T-cell (primary cell): ENCODE measurements at regions not wholly inside any gene's neighbourhood (a gene's known extent, or its start where the extent isn't known, plus 50 kb on each side); places are given as distances from the start of the nearest gene placed in this dataset.
"Not testable (repeated sequence)": the region's sequence is repeated elsewhere in the genome, so short reads cannot be mapped to it uniquely, and the experiment has no call there.

ENCODE experiments used
- ATAC-seq, 4 experiments: fragments of 200-7000 bp in 3 of 4; fragments of 150-1000 bp in 1 of 4; cut with Tn5 transposase; replicated peaks in 1 of 4; 1 replicate in 3 of 4; 2 replicates in 1 of 4; pipeline ENCODE4 v1.10.0; 2021; ENCODE audit warnings: moderate library complexity in 3 of 4, mild to moderate bottlenecking in 2 of 4, moderate number of reproducible peaks in 1 of 4
- CTCF ChIA-PET, 2 donors: fragments of 300-600 bp; sonication (Branson Sonifier 250); formaldehyde crosslinking; loops; one replicate each; lab custom pipeline; 2022; ENCODE audit warnings: antibody characterized with exemption in 2 of 2; lab: Charles Lee
- POLR2A ChIA-PET, 2 donors: fragments of 300-600 bp; sonication (Branson Sonifier 250); formaldehyde crosslinking; loops; one replicate each; lab custom pipeline; 2022; ENCODE audit warnings: antibody characterized with exemption in 2 of 2; lab: Charles Lee
- DNase-seq, 35 experiments: peaks; one replicate each; pipeline versions ENCODE4 v3.0.0 to v3.0.0-alpha.2; 2013 to 2023
- H3K27ac ChIP-seq: one replicate; pipeline ENCODE4 v1.5.1; 2013; ENCODE audit warnings: low read length
- H3K27me3 ChIP-seq, 2 experiments: replicated peaks in 1 of 2; 1 replicate in 1 of 2; 2 replicates in 1 of 2; pipeline versions ENCODE4 v1.6.1 to v1.7.0; 2013; ENCODE audit warnings: low read length in 1 of 2, mixed read lengths in 1 of 2; ENCODE audit not compliant: control insufficient read depth in 2 of 2, insufficient read depth in 2 of 2; ENCODE audit errors: extremely low read depth in 1 of 2
- H3K36me3 ChIP-seq, 2 donors: 1 replicate in 1 of 2; 2 replicates in 1 of 2; pipeline versions ENCODE4 v1.6.1 to v1.7.0; 2013; ENCODE audit warnings: low read length in 1 of 2; ENCODE audit not compliant: control insufficient read depth in 2 of 2, insufficient read depth in 1 of 2; ENCODE audit errors: extremely low read depth in 1 of 2
- H3K4me1 ChIP-seq, 2 experiments: 1 replicate in 1 of 2; 2 replicates in 1 of 2; pipeline versions ENCODE4 v1.6.1 to v1.7.0; 2013; ENCODE audit warnings: low read length in 2 of 2, mixed read lengths in 1 of 2; ENCODE audit not compliant: insufficient read depth in 2 of 2, control insufficient read depth in 1 of 2; ENCODE audit errors: extremely low read depth in 1 of 2
- H3K4me3 ChIP-seq, 2 donors: 1 replicate in 1 of 2; 2 replicates in 1 of 2; pipeline versions ENCODE4 v1.5.1 to v1.7.0; 2013; ENCODE audit warnings: mild to moderate bottlenecking in 2 of 2, low read length in 1 of 2, moderate library complexity in 1 of 2; ENCODE audit not compliant: control insufficient read depth in 1 of 2; ENCODE audit errors: extremely low read depth in 1 of 2
- H3K9me3 ChIP-seq: 2 replicates; pipeline ENCODE4 v1.7.0; 2013
- H3K27ac Mint-ChIP-seq, 2 donors: one replicate each; pipeline ENCODE4 v1.8.0; 2020 to 2021; ENCODE audit warnings: mild to moderate bottlenecking in 2 of 2, mixed read lengths in 2 of 2
- H3K27me3 Mint-ChIP-seq, 2 donors: one replicate each; pipeline ENCODE4 v1.8.0; 2021 to 2022; ENCODE audit warnings: mixed read lengths in 2 of 2
- H3K36me3 Mint-ChIP-seq: one replicate; pipeline ENCODE4 v1.8.0; 2021; ENCODE audit warnings: mixed read lengths
- H3K4me1 Mint-ChIP-seq, 3 donors: one replicate each; pipeline ENCODE4 v1.8.0; 2020 to 2022; ENCODE audit warnings: mixed read lengths in 3 of 3, mild to moderate bottlenecking in 1 of 3
- H3K4me3 Mint-ChIP-seq, 3 donors: one replicate each; pipeline ENCODE4 v1.8.0; 2020 to 2022; ENCODE audit warnings: mild to moderate bottlenecking in 3 of 3, mixed read lengths in 3 of 3, moderate library complexity in 3 of 3
- H3K9me3 Mint-ChIP-seq, 3 donors: one replicate each; pipeline ENCODE4 v1.8.0; 2020 to 2022; ENCODE audit warnings: mixed read lengths in 3 of 3
- WGBS: methylation state at CpG from one replicate; pipeline ENCODE4 v1.1.5; 2013; ENCODE audit warnings: missing lambda C conversion rate; ENCODE audit not compliant: insufficient coverage; 5-methylcytosine and 5-hydroxymethylcytosine counted together

- no peaks in the 10 kb centered on the region for H3K27me3 Mint-ChIP-seq
- Histone ChIP-seq H3K27me3 (no peaks in the 10 kb centered on the region), H3K9me3 (no peaks in the 10 kb centered on the region), H3K27ac (peak overlapping the region; percentile 57), H3K4me1 (peaks cover 0 to 73% of the 10 kb centered on the region in 2 experiments), H3K4me3 (no peak overlapping the region), H3K36me3 (peaks cover 0 to 25% of the 10 kb centered on the region in 2 donors)
- H3K27ac Mint-ChIP-seq = peak overlapping the region in 1 of 2 donors; percentile 89
- ATAC-seq = peak in 2 of 4 experiments; percentile 27 to 32
- no peaks in the 10 kb centered on the region for H3K9me3 Mint-ChIP-seq
- ChIA-PET CTCF (interaction anchor here in 1 of 2 donors (0.9 to 2.4 kb wide), 3 partner anchors 10 to 183 kb away, joined by 3 to 17 read pairs (median 7); no protein-coding TSS in a partner anchor), POLR2A (interaction anchor here in 1 of 2 donors (0.6 to 1.1 kb wide), 2 partner anchors 10 to 184 kb away, joined by 3 to 5 read pairs; no protein-coding TSS in a partner anchor)
- no CpG with 5 or more reads among the region's 6 CpGs for WGBS
- peaks cover 0 to 78% (median 0%) of the 10 kb centered on the region in 3 donors for H3K4me1 Mint-ChIP-seq
- peaks cover 27% of the 10 kb centered on the region for H3K36me3 Mint-ChIP-seq
- DNase-seq = peak in 2 of 35 experiments; percentile 10 to 56
- H3K4me3 Mint-ChIP-seq = peak overlapping the region in 1 of 3 donors; percentile 67
Observed at GRCh38 chrY:7283001-7283400, 371.4 kb upstream of the AMELY start.

GRCh38 chrY:7280151-7280740 lies 368.7 kb upstream of the AMELY start:
- H3K9me3 Mint-ChIP-seq, H3K27me3 ChIP-seq, H3K4me3 ChIP-seq, H3K27me3 Mint-ChIP-seq, H3K9me3 ChIP-seq, CTCF ChIA-PET: not testable (repeated sequence)
- peak overlapping the region; percentile 77 for H3K27ac ChIP-seq
- H3K4me1 Mint-ChIP-seq = peaks cover 0 to 80% (median 0%) of the 10 kb centered on the region in 3 donors
- peak overlapping the region in 1 of 3 donors; percentile 74 for H3K4me3 Mint-ChIP-seq
- DNase-seq = peak in 6 of 35 experiments; percentile 12 to 60 (median 27)
- H3K36me3 Mint-ChIP-seq = peaks cover 21% of the 10 kb centered on the region
- peak overlapping the region in 1 of 2 donors; percentile 94 for H3K27ac Mint-ChIP-seq
- POLR2A ChIA-PET = interaction anchor here in 1 of 2 donors (0.6 kb wide), 1 partner anchor 9 kb away, joined by 3 read pairs; no protein-coding TSS in a partner anchor
- WGBS = no CpG with 5 or more reads among the region's 8 CpGs
- peak; percentile 40 to 63 (median 56) for ATAC-seq
- H3K36me3 ChIP-seq = peaks cover 0 to 15% of the 10 kb centered on the region in 2 donors
- peaks cover 0 to 72% of the 10 kb centered on the region in 2 experiments for H3K4me1 ChIP-seq

- Mint-ChIP-seq H3K9me3 (no peaks in the 10 kb centered on the region), H3K27me3 (no peaks in the 10 kb centered on the region), H3K27ac (peak overlapping the region in 1 of 2 donors; percentile 98), H3K4me3 (peak overlapping the region in 1 of 3 donors; percentile 100), H3K36me3 (peaks cover 10% of the 10 kb centered on the region), H3K4me1 (peaks cover 0 to 56% (median 0%) of the 10 kb centered on the region in 3 donors)
- Histone ChIP-seq H3K9me3 (no peaks in the 10 kb centered on the region), H3K27me3 (no peaks in the 10 kb centered on the region), H3K4me3 (peak overlapping the region in 1 of 2 donors; percentile 71), H3K4me1 (peaks cover 0 to 48% of the 10 kb centered on the region in 2 experiments), H3K27ac (peak overlapping the region; percentile 70), H3K36me3 (no peaks in the 10 kb centered on the region)
- POLR2A ChIA-PET = interaction anchor here in 1 of 2 donors (0.6 kb wide), 1 partner anchor 35 kb away, joined by 3 read pairs; no protein-coding TSS in a partner anchor
- WGBS = 0% methylated on average over 6 of the region's 11 CpGs
- ATAC-seq = no peak
- CTCF ChIA-PET = interaction anchor here in 1 of 2 donors (1.1 kb wide), 1 partner anchor 17 kb away, joined by 3 read pairs; no protein-coding TSS in a partner anchor
- peak in 1 of 35 experiments; percentile 16 for DNase-seq
Observed at GRCh38 chrY:7275751-7276150, 364.2 kb upstream of the AMELY start.

GRCh38 chrY:7275014-7275413 lies 363.5 kb upstream of the AMELY start:
- DNase-seq (peak in 2 of 35 experiments; percentile 14 to 18), ATAC-seq (no peak)
- H3K4me3 ChIP-seq = peak overlapping the region in 1 of 2 donors; percentile 71
- no peaks in the 10 kb centered on the region for H3K27me3 ChIP-seq
- Mint-ChIP-seq H3K9me3 (no peaks in the 10 kb centered on the region), H3K27ac (peak overlapping the region in 1 of 2 donors; percentile 98), H3K27me3 (no peaks in the 10 kb centered on the region), H3K36me3 (peaks cover 10% of the 10 kb centered on the region), H3K4me1 (peaks cover 0 to 50% (median 0%) of the 10 kb centered on the region in 3 donors), H3K4me3 (peak overlapping the region in 1 of 3 donors; percentile 100)
- H3K4me1 ChIP-seq = peaks cover 0 to 46% of the 10 kb centered on the region in 2 experiments
- WGBS = 0% methylated on average over 11 of the region's 18 CpGs
- CTCF ChIA-PET = no interaction called here
- H3K36me3 ChIP-seq = no peaks in the 10 kb centered on the region
- POLR2A ChIA-PET = no interaction called here
- peak overlapping the region; percentile 70 for H3K27ac ChIP-seq
- no peaks in the 10 kb centered on the region for H3K9me3 ChIP-seq

- Histone ChIP-seq H3K27ac (peak overlapping the region; percentile 70), H3K9me3 (no peaks in the 10 kb centered on the region), H3K4me1 (peaks cover 0 to 44% of the 10 kb centered on the region in 2 experiments), H3K36me3 (no peaks in the 10 kb centered on the region), H3K4me3 (peak overlapping the region in 1 of 2 donors; percentile 71), H3K27me3 (no peaks in the 10 kb centered on the region)
- H3K27me3 Mint-ChIP-seq = no peaks in the 10 kb centered on the region
- DNase-seq (peak in 2 of 35 experiments; percentile 21 to 26), ATAC-seq (peak in 2 of 4 experiments; percentile 0 to 10)
- POLR2A ChIA-PET = interaction anchor here in 1 of 2 donors (1.4 kb wide), 1 partner anchor 34 kb away, joined by 5 read pairs; no protein-coding TSS in a partner anchor
- no peaks in the 10 kb centered on the region for H3K9me3 Mint-ChIP-seq
- H3K36me3 Mint-ChIP-seq = peaks cover 10% of the 10 kb centered on the region
- peaks cover 0 to 45% (median 0%) of the 10 kb centered on the region in 3 donors for H3K4me1 Mint-ChIP-seq
- peak overlapping the region in 1 of 2 donors; percentile 98 for H3K27ac Mint-ChIP-seq
- CTCF ChIA-PET = no interaction called here
- peak overlapping the region in 1 of 3 donors; percentile 100 for H3K4me3 Mint-ChIP-seq
- 0% methylated on average over 42 of the region's 54 CpGs for WGBS
Observed at GRCh38 chrY:7274369-7274913, 362.9 kb upstream of the AMELY start.
